ENCODE measurements at regions not wholly inside any gene's neighbourhood (a gene's known extent, or its start where the extent isn't known, plus 50 kb on each side); places are given as distances from the start of the nearest gene placed in this dataset.

GRCh38 chr4:175891231-175891630 is 79.2 kb upstream of the GPM6A start:
- TF ChIP-seq CTCF (IDR thresholded peaks at IDR 0.05) (no peak), EZH2 (IDR thresholded peaks at IDR 0.05) (no peak), EZH2phosphoT487 (IDR thresholded peaks at IDR 0.05) (no peak)
